ENCODE measurements at regions not wholly inside any gene's neighbourhood (a gene's known extent, or its start where the extent isn't known, plus 50 kb on each side); places are given as distances from the start of the nearest gene placed in this dataset.

DNA sequence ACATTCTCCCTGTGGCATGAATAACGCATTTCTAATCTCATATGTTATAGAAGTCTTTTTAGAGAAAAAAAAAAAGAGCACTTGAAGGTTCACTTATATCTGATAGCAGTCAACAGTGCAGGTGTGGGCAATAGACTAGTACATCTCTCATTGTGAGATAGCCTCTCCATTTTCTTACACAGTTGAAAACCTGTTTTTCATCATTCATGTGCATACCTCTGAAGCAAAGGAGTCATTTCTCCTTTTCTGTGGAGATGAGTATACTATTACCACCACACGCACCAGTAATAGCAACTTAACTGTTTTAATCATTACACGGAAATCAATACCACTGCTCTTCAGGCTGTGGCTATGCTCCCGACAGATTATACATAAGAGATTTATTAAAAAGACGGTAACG is 1653.3 kb upstream of the TMEFF2 start:
- no peaks in the 10 kb centered on the region for H3K27me3 Mint-ChIP-seq (ENCODE audit: unreplicated experiment)
- peaks cover 22% of the 10 kb centered on the region for H3K4me1 Mint-ChIP-seq (ENCODE audit: unreplicated experiment)
- TF ChIP-seq, protein P1, sequence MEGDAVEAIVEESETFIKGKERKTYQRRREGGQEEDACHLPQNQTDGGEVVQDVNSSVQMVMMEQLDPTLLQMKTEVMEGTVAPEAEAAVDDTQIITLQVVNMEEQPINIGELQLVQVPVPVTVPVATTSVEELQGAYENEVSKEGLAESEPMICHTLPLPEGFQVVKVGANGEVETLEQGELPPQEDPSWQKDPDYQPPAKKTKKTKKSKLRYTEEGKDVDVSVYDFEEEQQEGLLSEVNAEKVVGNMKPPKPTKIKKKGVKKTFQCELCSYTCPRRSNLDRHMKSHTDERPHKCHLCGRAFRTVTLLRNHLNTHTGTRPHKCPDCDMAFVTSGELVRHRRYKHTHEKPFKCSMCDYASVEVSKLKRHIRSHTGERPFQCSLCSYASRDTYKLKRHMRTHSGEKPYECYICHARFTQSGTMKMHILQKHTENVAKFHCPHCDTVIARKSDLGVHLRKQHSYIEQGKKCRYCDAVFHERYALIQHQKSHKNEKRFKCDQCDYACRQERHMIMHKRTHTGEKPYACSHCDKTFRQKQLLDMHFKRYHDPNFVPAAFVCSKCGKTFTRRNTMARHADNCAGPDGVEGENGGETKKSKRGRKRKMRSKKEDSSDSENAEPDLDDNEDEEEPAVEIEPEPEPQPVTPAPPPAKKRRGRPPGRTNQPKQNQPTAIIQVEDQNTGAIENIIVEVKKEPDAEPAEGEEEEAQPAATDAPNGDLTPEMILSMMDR (IDR thresholded peaks at IDR 0.05) = no peak
- peaks cover 10% of the 10 kb centered on the region for H3K36me3 Mint-ChIP-seq (ENCODE audit: unreplicated experiment)
- H3K4me3 Mint-ChIP-seq (ENCODE audit: unreplicated experiment) = no peak overlapping the region
- DNase-seq (ENCODE audit: extremely low spot score, unreplicated experiment) = no peak
- H3K27ac Mint-ChIP-seq (ENCODE audit: unreplicated experiment) = no peak overlapping the region
- peaks cover 31% of the 10 kb centered on the region for H3K9me3 Mint-ChIP-seq (ENCODE audit: unreplicated experiment)

DNA sequence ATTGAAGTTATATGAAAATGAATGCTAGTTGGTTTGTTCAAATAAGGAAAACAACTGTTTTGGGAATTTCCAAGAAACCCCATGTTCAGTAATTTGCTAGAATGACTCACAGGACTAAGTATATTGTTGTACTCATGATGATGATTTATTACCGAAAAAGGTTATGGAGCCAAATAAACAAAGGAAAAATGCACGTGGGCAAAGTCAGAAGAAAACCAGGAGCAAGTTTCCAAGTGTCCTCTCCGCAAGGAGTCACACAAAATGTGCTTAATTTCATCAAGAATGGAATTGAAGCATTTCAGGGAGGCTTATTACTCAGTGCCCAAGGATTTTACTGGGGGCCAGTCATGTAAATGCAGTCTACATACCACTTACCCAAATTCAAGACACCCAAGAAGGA is 1652.4 kb upstream of the TMEFF2 start:
- no peaks in the 10 kb centered on the region for H3K27me3 Mint-ChIP-seq (ENCODE audit: unreplicated experiment)
- peaks cover 31% of the 10 kb centered on the region for H3K9me3 Mint-ChIP-seq (ENCODE audit: unreplicated experiment)
- H3K4me3 Mint-ChIP-seq (ENCODE audit: unreplicated experiment) = no peak overlapping the region
- TF ChIP-seq, protein P1 (IDR thresholded peaks at IDR 0.05) = no peak
- peaks cover 28% of the 10 kb centered on the region for H3K4me1 Mint-ChIP-seq (ENCODE audit: unreplicated experiment)
- H3K27ac Mint-ChIP-seq (ENCODE audit: unreplicated experiment) = peak overlapping the region; percentile 39
- H3K36me3 Mint-ChIP-seq (ENCODE audit: unreplicated experiment) = peaks cover 10% of the 10 kb centered on the region
- DNase-seq (ENCODE audit: extremely low spot score, unreplicated experiment) = no peak

DNA sequence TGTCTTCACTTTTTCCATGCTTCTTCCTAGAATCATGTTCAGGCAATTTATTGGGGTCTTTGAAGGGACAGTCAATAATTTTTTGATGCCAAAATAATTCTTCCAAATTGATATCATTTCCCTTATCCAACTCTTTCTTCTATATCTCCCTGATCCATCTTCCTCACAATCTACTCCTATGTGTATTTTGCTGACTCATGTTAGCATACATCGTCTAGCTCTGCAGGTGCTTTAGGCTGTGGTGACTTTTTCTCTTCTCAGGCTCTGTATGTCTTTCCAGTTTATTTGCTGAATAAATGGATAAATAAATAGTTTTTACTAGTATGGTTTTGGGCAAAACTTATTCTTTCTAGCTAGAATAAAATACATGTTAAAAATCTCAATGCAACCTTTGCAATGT is 1650.9 kb upstream of the TMEFF2 start:
- peaks cover 41% of the 10 kb centered on the region for H3K4me1 Mint-ChIP-seq (ENCODE audit: unreplicated experiment)
- no peaks in the 10 kb centered on the region for H3K27me3 Mint-ChIP-seq (ENCODE audit: unreplicated experiment)
- no peak overlapping the region for H3K4me3 Mint-ChIP-seq (ENCODE audit: unreplicated experiment)
- DNase-seq (ENCODE audit: extremely low spot score, unreplicated experiment) = no peak
- peaks cover 10% of the 10 kb centered on the region for H3K36me3 Mint-ChIP-seq (ENCODE audit: unreplicated experiment)
- peak overlapping the region; percentile 11 for H3K27ac Mint-ChIP-seq (ENCODE audit: unreplicated experiment)
- H3K9me3 Mint-ChIP-seq (ENCODE audit: unreplicated experiment) = peaks cover 22% of the 10 kb centered on the region
- TF ChIP-seq, protein P1 (IDR thresholded peaks at IDR 0.05) = no peak

DNA sequence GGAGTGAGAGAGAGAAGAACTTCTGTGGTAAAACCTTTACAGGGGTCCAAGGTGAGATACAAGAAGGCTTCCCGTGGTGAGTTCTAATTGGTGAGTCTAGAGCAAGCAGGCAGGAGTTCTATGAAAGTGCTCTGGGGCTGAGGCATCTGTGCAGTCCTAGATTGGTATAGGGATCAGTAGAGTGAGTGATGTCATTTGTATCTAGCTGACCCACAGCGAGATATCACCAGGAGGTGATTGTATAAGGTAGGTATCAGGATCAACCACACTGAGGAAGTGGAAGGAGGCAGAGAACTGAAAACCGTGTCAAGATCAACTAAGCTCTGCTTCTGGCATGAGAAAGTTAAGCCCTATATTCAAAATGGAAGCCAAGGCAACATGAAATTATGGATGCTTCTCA is 1648.9 kb upstream of the TMEFF2 start:
- peaks cover 10% of the 10 kb centered on the region for H3K36me3 Mint-ChIP-seq (ENCODE audit: unreplicated experiment)
- peaks cover 21% of the 10 kb centered on the region for H3K9me3 Mint-ChIP-seq (ENCODE audit: unreplicated experiment)
- no peak overlapping the region for H3K4me3 Mint-ChIP-seq (ENCODE audit: unreplicated experiment)
- TF ChIP-seq, protein P1 (IDR thresholded peaks at IDR 0.05) = no peak
- H3K27me3 Mint-ChIP-seq (ENCODE audit: unreplicated experiment) = no peaks in the 10 kb centered on the region
- no peak for DNase-seq (ENCODE audit: extremely low spot score, unreplicated experiment)
- peak overlapping the region; percentile 66 for H3K27ac Mint-ChIP-seq (ENCODE audit: unreplicated experiment)
- peaks cover 54% of the 10 kb centered on the region for H3K4me1 Mint-ChIP-seq (ENCODE audit: unreplicated experiment)

DNA sequence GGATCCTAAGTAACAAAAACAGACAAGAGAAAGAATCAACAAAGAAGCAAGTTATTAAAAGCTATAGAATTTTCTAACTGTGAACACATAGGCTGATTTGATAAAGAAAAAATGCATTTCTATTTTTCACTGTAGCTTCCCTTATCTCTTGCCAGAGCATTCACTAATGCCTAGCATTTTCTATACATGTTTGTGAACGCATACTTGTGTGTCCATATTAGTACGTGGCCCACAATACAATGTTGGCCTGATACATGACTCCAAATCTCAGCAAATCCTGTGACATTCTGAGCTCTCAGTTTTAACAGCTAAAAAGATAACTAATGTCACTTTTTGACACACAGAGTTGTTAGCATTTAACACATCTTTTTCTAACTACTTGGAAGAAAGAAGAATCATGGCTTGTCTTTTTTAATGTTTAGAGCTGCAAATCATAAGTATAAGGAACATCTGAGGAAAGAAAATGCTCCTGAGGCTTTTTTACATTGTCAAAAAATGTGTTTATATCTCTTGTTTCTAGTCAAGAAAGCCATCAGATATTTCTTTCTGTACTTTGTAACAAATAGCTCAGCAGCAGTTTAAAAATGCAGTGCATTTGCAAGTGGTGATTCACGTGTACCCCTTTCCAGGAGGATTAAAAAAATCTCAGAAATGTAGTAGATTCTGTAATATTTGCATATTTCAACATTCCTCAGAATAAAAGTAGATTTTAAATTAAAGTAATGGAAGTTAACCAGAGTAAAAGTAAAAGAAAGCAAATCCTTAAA is 1646.8 kb upstream of the TMEFF2 start:
- H3K36me3 Mint-ChIP-seq (ENCODE audit: unreplicated experiment) = peaks cover 13% of the 10 kb centered on the region
- peak overlapping the region; percentile 93 for H3K27ac Mint-ChIP-seq (ENCODE audit: unreplicated experiment)
- peaks cover 21% of the 10 kb centered on the region for H3K9me3 Mint-ChIP-seq (ENCODE audit: unreplicated experiment)
- TF ChIP-seq, protein P1 (IDR thresholded peaks at IDR 0.05) = no peak
- H3K4me3 Mint-ChIP-seq (ENCODE audit: unreplicated experiment) = peak overlapping the region; percentile 23
- H3K4me1 Mint-ChIP-seq (ENCODE audit: unreplicated experiment) = peaks cover 60% of the 10 kb centered on the region
- H3K27me3 Mint-ChIP-seq (ENCODE audit: unreplicated experiment) = no peaks in the 10 kb centered on the region
- no peak for DNase-seq (ENCODE audit: extremely low spot score, unreplicated experiment)

All from osteocyte (in vitro differentiated cells).